ENCODE measurements at regions not wholly inside any gene's neighbourhood (a gene's known extent, or its start where the extent isn't known, plus 50 kb on each side); places are given as distances from the start of the nearest gene placed in this dataset.

DNA sequence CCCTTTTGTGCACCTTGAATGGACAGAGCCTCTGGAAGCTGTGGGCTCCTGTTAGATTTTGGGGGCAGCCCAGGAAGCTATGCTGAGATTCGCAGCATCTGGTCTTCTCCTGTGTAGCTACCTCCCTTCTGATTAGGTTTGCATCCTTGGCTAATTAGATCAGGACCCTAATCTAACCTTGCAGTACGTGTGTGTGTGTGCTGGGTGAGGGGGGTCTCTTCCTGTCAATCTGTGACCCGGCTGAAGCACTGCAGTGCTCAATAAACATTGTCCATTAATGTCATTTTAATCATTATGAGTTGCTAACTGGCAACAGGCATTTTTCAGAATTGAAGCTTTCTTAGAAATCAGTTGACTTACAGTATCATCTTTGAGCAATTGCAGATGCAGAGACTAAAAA lies 229.1 kb upstream of the STXBP5 start:
- TF ChIP-seq POLR2A (IDR thresholded peaks at IDR 0.05): no peak
- TF ChIP-seq, protein P1, sequence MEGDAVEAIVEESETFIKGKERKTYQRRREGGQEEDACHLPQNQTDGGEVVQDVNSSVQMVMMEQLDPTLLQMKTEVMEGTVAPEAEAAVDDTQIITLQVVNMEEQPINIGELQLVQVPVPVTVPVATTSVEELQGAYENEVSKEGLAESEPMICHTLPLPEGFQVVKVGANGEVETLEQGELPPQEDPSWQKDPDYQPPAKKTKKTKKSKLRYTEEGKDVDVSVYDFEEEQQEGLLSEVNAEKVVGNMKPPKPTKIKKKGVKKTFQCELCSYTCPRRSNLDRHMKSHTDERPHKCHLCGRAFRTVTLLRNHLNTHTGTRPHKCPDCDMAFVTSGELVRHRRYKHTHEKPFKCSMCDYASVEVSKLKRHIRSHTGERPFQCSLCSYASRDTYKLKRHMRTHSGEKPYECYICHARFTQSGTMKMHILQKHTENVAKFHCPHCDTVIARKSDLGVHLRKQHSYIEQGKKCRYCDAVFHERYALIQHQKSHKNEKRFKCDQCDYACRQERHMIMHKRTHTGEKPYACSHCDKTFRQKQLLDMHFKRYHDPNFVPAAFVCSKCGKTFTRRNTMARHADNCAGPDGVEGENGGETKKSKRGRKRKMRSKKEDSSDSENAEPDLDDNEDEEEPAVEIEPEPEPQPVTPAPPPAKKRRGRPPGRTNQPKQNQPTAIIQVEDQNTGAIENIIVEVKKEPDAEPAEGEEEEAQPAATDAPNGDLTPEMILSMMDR (IDR thresholded peaks at IDR 0.05): no peak
